Kidney (tissue), 13 donors: ENCODE measurements at regions not wholly inside any gene's neighbourhood (a gene's known extent, or its start where the extent isn't known, plus 50 kb on each side); places are given as distances from the start of the nearest gene placed in this dataset.

ENCODE experiments used
- DNase-seq, 5 donors: peaks; one replicate each; pipeline ENCODE4 v3.0.0-alpha.2; 2013 to 2020
- FAIRE-seq: peaks from 2 replicates; lab custom pipeline; 2012; peaks lifted over from hg19 to GRCh38; lab: Jason Lieb, UNC
- H3K27ac ChIP-seq, 2 donors: one replicate each; pipeline ENCODE4 v1.7.0; 2013; ENCODE audit warnings: low read depth in 2 of 2, low read length in 2 of 2, inconsistent platforms in 1 of 2
- H3K27me3 ChIP-seq: one replicate; pipeline ENCODE4 v1.7.1; 2013; ENCODE audit warnings: low read length, inconsistent platforms; ENCODE audit not compliant: control insufficient read depth, insufficient read depth
- H3K36me3 ChIP-seq, 3 donors: one replicate each; pipeline versions ENCODE4 v1.7.0 to v1.7.1; 2013; ENCODE audit warnings: low read length in 3 of 3, control low read depth in 1 of 3, inconsistent platforms in 1 of 3; ENCODE audit not compliant: insufficient read depth in 3 of 3, control insufficient read depth in 2 of 3
- H3K4me1 ChIP-seq, 3 donors: one replicate each; pipeline versions ENCODE4 v1.7.0 to v1.7.1; 2013; ENCODE audit warnings: low read length in 3 of 3, inconsistent platforms in 1 of 3, low read depth in 1 of 3; ENCODE audit not compliant: control insufficient read depth in 2 of 3, insufficient read depth in 2 of 3
- H3K4me3 ChIP-seq, 3 donors: one replicate each; pipeline versions ENCODE4 v1.7.0 to v1.8.1; 2013; ENCODE audit warnings: low read length in 3 of 3, control low read depth in 1 of 3, inconsistent platforms in 1 of 3
- H3K9ac ChIP-seq, 3 donors: one replicate each; pipeline versions ENCODE4 v1.7.0 to v1.7.1; 2013; ENCODE audit warnings: low read length in 3 of 3, control low read depth in 1 of 3, inconsistent platforms in 1 of 3
- H3K9me3 ChIP-seq, 3 donors: one replicate each; pipeline versions ENCODE4 v1.7.0 to v1.7.1; 2013; ENCODE audit warnings: low read length in 3 of 3, control low read depth in 1 of 3, inconsistent platforms in 1 of 3; ENCODE audit not compliant: control insufficient read depth in 2 of 3, insufficient read depth in 1 of 3
- intact Hi-C: fragments of 100-400 bp; cut with DNase I; formaldehyde crosslinking; loops from one replicate; pipeline ENCODE4 v1.11.1; 2022
- TF ChIP-seq, protein P1 (sequence below): IDR thresholded peaks from 3 replicates; pipeline ENCODE4 v1.5.1; 2012; ENCODE audit warnings: mild to moderate bottlenecking, moderate library complexity, borderline replicate concordance; ENCODE audit not compliant: insufficient read depth; ENCODE audit errors: extremely low read depth
- donor health status: control.
- donor health status: control.
- donor health status: control.
- donor health status: control.
- donor health status: control.
- donor health status: DM: yes; HTN: yes; CAD: no.
- donor health status: Normal renal cell carcinoma (clear cell type).

DNA sequence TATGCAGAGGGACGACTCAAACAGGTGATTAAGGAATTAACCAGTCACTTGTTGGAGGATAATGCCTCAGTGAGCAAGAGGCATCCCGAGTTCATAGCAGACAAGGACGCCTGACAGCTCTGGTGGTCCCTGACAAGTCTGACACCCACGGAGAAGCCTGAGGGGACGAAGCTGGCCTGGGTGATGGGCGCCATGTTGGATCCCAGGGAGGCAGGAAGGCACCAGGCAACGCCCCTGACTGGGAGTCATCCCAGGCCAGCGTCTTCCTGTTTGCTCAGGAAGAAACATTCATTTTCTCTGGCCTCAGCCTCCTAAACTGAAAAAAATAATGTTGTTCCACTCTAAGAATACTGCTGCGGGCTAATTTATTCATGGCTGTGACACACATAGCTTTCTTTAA lies 92.1 kb upstream of the ATP8B1 start:
- Histone ChIP-seq H3K27ac (no peak overlapping the region), H3K4me3 (no peak overlapping the region), H3K9me3 (peaks cover 0 to 2% (median 0%) of the 10 kb centered on the region in 3 donors), H3K27me3 (no peaks in the 10 kb centered on the region), H3K36me3 (no peaks in the 10 kb centered on the region), H3K9ac (no peak overlapping the region), H3K4me1 (no peaks in the 10 kb centered on the region)
- intact Hi-C loops: no loop called here
- DNase-seq: peak in 1 of 5 donors; percentile 18
- no peak for FAIRE-seq
- TF ChIP-seq, protein P1, sequence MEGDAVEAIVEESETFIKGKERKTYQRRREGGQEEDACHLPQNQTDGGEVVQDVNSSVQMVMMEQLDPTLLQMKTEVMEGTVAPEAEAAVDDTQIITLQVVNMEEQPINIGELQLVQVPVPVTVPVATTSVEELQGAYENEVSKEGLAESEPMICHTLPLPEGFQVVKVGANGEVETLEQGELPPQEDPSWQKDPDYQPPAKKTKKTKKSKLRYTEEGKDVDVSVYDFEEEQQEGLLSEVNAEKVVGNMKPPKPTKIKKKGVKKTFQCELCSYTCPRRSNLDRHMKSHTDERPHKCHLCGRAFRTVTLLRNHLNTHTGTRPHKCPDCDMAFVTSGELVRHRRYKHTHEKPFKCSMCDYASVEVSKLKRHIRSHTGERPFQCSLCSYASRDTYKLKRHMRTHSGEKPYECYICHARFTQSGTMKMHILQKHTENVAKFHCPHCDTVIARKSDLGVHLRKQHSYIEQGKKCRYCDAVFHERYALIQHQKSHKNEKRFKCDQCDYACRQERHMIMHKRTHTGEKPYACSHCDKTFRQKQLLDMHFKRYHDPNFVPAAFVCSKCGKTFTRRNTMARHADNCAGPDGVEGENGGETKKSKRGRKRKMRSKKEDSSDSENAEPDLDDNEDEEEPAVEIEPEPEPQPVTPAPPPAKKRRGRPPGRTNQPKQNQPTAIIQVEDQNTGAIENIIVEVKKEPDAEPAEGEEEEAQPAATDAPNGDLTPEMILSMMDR: no peak

DNA sequence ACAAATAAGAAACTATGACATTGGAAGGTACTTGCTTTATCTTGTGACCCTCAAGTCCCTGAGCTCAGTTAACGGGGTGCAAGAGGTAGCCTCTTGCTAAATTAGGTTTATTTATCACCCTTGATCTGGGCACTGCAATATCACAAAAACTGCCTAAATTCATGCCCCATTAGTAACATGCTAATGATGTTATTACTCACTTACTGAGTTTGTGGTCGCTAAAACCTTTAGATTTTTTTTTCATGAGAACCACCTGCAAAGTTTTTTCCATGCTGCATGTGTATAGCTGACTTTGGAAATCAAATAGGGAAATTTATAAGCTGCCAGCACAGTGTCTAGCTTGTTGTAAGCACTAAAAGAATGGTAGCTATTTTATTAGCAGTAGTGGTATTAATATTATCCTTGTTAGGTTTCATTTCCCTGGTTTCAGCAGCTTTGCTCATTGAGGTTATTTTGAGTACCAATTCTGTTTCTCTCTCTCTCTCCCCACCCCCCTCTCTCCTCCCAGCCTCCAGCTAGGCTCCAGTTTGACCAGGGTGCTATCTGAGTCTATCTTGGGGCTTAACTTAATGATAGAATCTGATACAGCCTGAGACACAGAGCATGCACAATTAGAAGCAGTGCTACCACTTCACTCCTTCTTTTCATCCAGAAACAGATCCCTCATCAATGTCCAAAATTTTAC lies 88.7 kb upstream of the ATP8B1 start:
- TF ChIP-seq, protein P1: no peak
- Histone ChIP-seq H3K4me1 (peaks cover 0 to 4% (median 0%) of the 10 kb centered on the region in 3 donors), H3K27ac (no peak overlapping the region), H3K36me3 (no peaks in the 10 kb centered on the region), H3K9ac (no peak overlapping the region), H3K9me3 (peaks cover 0 to 12% (median 4%) of the 10 kb centered on the region in 3 donors), H3K27me3 (no peaks in the 10 kb centered on the region), H3K4me3 (no peak overlapping the region)
- DNase-seq: no peak
- intact Hi-C loops: no loop called here
- FAIRE-seq: no peak

- H3K4me3 ChIP-seq: no peak overlapping the region
Observed at GRCh38 chr18:57890266-57890665, 87.2 kb upstream of the ATP8B1 start.

More at GRCh38 chr18:57890266-57890665, 87.2 kb upstream of the ATP8B1 start:
- DNase-seq (no peak), FAIRE-seq (no peak)
- H3K9ac ChIP-seq: no peak overlapping the region
- TF ChIP-seq, protein P1: no peak
- H3K9me3 ChIP-seq: peaks cover 0 to 12% (median 4%) of the 10 kb centered on the region in 3 donors
- no peaks in the 10 kb centered on the region for H3K27me3 ChIP-seq
- peaks cover 0 to 4% (median 0%) of the 10 kb centered on the region in 3 donors for H3K4me1 ChIP-seq
- no peak overlapping the region for H3K27ac ChIP-seq
- intact Hi-C loops: no loop called here
- no peaks in the 10 kb centered on the region for H3K36me3 ChIP-seq
